ENCODE measurements at regions not wholly inside any gene's neighbourhood (a gene's known extent, or its start where the extent isn't known, plus 50 kb on each side); places are given as distances from the start of the nearest gene placed in this dataset.
"Not testable (repeated sequence)": the region's sequence is repeated elsewhere in the genome, so short reads cannot be mapped to it uniquely, and the experiment has no call there.

- DNase-seq (ENCODE audit: low read depth, low spot score): no peak
Observed at GRCh38 chr14:101634850-101635748, 73.8 kb downstream of the DIO3 start.

- no peak for DNase-seq (ENCODE audit: low read depth, low spot score)
Observed at GRCh38 chr14:101635749-101636560, 74.7 kb downstream of the DIO3 start.

GRCh38 chr14:101639241-101639833, 78.0 kb downstream of the DIO3 start:
- DNase-seq (ENCODE audit: low read depth, low spot score): no peak

GRCh38 chr14:101643651-101644050, 82.4 kb downstream of the DIO3 start:
- DNase-seq (ENCODE audit: low read depth, low spot score): no peak

GRCh38 chr14:101654051-101654450, 92.8 kb downstream of the DIO3 start:
- no peak for DNase-seq (ENCODE audit: low read depth, low spot score)

- no peak for DNase-seq (ENCODE audit: low read depth, low spot score)
Observed at GRCh38 chr14:101657372-101657771, 96.1 kb downstream of the DIO3 start.

- DNase-seq (ENCODE audit: low read depth, low spot score): peak; percentile 23
Observed at GRCh38 chr14:101665478-101666078, 95.9 kb upstream of the PPP2R5C start.

- DNase-seq (ENCODE audit: low read depth, low spot score): no peak
Observed at GRCh38 chr14:101666264-101666663, 95.2 kb upstream of the PPP2R5C start.

GRCh38 chr14:101669629-101670028, 91.9 kb upstream of the PPP2R5C start:
- no peak for DNase-seq (ENCODE audit: low read depth, low spot score)

- no peak for DNase-seq (ENCODE audit: low read depth, low spot score)
Observed at GRCh38 chr14:101673873-101674272, 87.6 kb upstream of the PPP2R5C start.

- DNase-seq (ENCODE audit: low read depth, low spot score): not testable (repeated sequence)
Observed at GRCh38 chr14:101675835-101676234, 85.7 kb upstream of the PPP2R5C start.

- DNase-seq (ENCODE audit: low read depth, low spot score): not testable (repeated sequence)
Observed at GRCh38 chr14:101677912-101678327, 83.6 kb upstream of the PPP2R5C start.

- no peak for DNase-seq (ENCODE audit: low read depth, low spot score)
Observed at GRCh38 chr14:101681795-101682194, 79.7 kb upstream of the PPP2R5C start.

GRCh38 chr14:101683365-101683764, 78.1 kb upstream of the PPP2R5C start:
- no peak for DNase-seq (ENCODE audit: low read depth, low spot score)

GRCh38 chr14:101687756-101688546, 73.6 kb upstream of the PPP2R5C start:
- DNase-seq (ENCODE audit: low read depth, low spot score): no peak

GRCh38 chr14:101689039-101689501, 72.4 kb upstream of the PPP2R5C start:
- no peak for DNase-seq (ENCODE audit: low read depth, low spot score)

GRCh38 chr14:101689966-101690365, 71.5 kb upstream of the PPP2R5C start:
- DNase-seq (ENCODE audit: low read depth, low spot score): not testable (repeated sequence)

GRCh38 chr14:101695659-101696058, 65.8 kb upstream of the PPP2R5C start:
- no peak for DNase-seq (ENCODE audit: low read depth, low spot score)

- no peak for DNase-seq (ENCODE audit: low read depth, low spot score)
Observed at GRCh38 chr14:101704140-101704539, 57.4 kb upstream of the PPP2R5C start.

GRCh38 chr14:101705733-101706508, 55.6 kb upstream of the PPP2R5C start:
- DNase-seq (ENCODE audit: low read depth, low spot score): no peak
